MM.1S (cell line): ENCODE measurements at regions not wholly inside any gene's neighbourhood (a gene's known extent, or its start where the extent isn't known, plus 50 kb on each side); places are given as distances from the start of the nearest gene placed in this dataset.

ENCODE experiments used
- CTCF ChIP-seq: fragments of 300-600 bp; sonication (generic); IDR thresholded peaks from 2 replicates; pipeline ENCODE4 v1.5.1; 2016; ENCODE audit warnings: antibody characterized with exemption, low read length, mixed read lengths
- EZH2 ChIP-seq: fragments of 300-600 bp; sonication (generic); optimal IDR thresholded peaks from 2 replicates; pipeline ENCODE3; 2017; ENCODE audit warnings: low read depth, mild to moderate bottlenecking, antibody characterized with exemption, low read length, mixed read lengths
- EZH2phosphoT487 ChIP-seq: fragments of 300-600 bp; sonication (generic); IDR thresholded peaks from 2 replicates; pipeline ENCODE4 v1.6.1; 2018; ENCODE audit warnings: antibody characterized with exemption, low read length

DNA sequence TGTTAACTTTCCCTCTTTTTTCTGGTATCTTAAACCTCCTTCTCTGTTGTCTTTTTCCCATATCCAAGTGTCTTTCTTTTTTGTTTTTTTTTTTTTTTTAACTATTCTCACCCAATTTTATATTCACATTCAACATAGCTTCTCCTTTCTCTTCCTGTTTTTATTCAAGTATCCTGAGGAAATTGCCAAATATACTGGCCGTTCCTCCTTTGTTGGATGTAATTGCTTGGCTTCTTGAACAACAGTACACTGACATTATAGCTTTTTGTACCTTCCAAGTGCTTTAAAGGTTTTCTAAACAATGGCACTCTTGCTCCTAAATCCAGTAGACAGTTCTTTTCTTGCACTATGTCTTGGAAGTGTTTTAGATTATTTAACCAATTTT is 1146.8 kb downstream of the MAT2B start:
- TF ChIP-seq EZH2 (no peak), CTCF (no peak), EZH2phosphoT487 (no peak)
